HG03064 (cell line): ENCODE measurements at regions not wholly inside any gene's neighbourhood (a gene's known extent, or its start where the extent isn't known, plus 50 kb on each side); places are given as distances from the start of the nearest gene placed in this dataset.
"Not testable (repeated sequence)": the region's sequence is repeated elsewhere in the genome, so short reads cannot be mapped to it uniquely, and the experiment has no call there.

ENCODE experiments used
- ATAC-seq: cut with Tn5 transposase; IDR thresholded peaks from one replicate; pipeline ENCODE4 v1.9.1; 2021; ENCODE audit warnings: low read depth; ENCODE audit not compliant: unreplicated experiment

- no peak for ATAC-seq
Observed at GRCh38 chr12:93078059-93078458, 149.0 kb upstream of the EEA1 start.

GRCh38 chr12:93078577-93078976, 149.5 kb upstream of the EEA1 start:
- ATAC-seq: no peak

GRCh38 chr12:93079271-93079670, 150.2 kb upstream of the EEA1 start:
- no peak for ATAC-seq

- no peak for ATAC-seq
Observed at GRCh38 chr12:93079976-93080375, 150.9 kb upstream of the EEA1 start.

- ATAC-seq: no peak
Observed at GRCh38 chr12:93080452-93080851, 151.4 kb upstream of the EEA1 start.

GRCh38 chr12:93080994-93081809, 152.1 kb upstream of the EEA1 start:
- ATAC-seq: no peak

- ATAC-seq: no peak
Observed at GRCh38 chr12:93081810-93082165, 152.7 kb upstream of the EEA1 start.

- ATAC-seq: no peak
Observed at GRCh38 chr12:93085383-93086287, 156.5 kb upstream of the EEA1 start.

- no peak for ATAC-seq
Observed at GRCh38 chr12:93086288-93086727, 157.2 kb upstream of the EEA1 start.

- ATAC-seq: no peak
Observed at GRCh38 chr12:93087840-93088610, 158.9 kb upstream of the EEA1 start.

- no peak for ATAC-seq
Observed at GRCh38 chr12:93089805-93090569, 160.9 kb upstream of the EEA1 start.

- no peak for ATAC-seq
Observed at GRCh38 chr12:93090731-93091172, 161.7 kb upstream of the EEA1 start.

GRCh38 chr12:93091886-93092648, 163.0 kb upstream of the EEA1 start:
- no peak for ATAC-seq

GRCh38 chr12:93092649-93092945, 163.5 kb upstream of the EEA1 start:
- no peak for ATAC-seq

GRCh38 chr12:93093243-93093642, 164.1 kb upstream of the EEA1 start:
- ATAC-seq: no peak

- ATAC-seq: not testable (repeated sequence)
Observed at GRCh38 chr12:93094222-93094621, 165.1 kb upstream of the EEA1 start.

- ATAC-seq: peak; percentile 80
Observed at GRCh38 chr12:93094988-93095737, 166.1 kb upstream of the EEA1 start.

- no peak for ATAC-seq
Observed at GRCh38 chr12:93097417-93097816, 168.3 kb upstream of the EEA1 start.

GRCh38 chr12:93098077-93098476, 169.0 kb upstream of the EEA1 start:
- ATAC-seq: no peak
